ENCODE measurements at regions not wholly inside any gene's neighbourhood (a gene's known extent, or its start where the extent isn't known, plus 50 kb on each side); places are given as distances from the start of the nearest gene placed in this dataset.

GRCh38 chr5:61784341-61784740, 452.3 kb downstream of the ZSWIM6 start:
- no peak for DNase-seq (ENCODE audit: low read depth in 2 of 2)

DNA sequence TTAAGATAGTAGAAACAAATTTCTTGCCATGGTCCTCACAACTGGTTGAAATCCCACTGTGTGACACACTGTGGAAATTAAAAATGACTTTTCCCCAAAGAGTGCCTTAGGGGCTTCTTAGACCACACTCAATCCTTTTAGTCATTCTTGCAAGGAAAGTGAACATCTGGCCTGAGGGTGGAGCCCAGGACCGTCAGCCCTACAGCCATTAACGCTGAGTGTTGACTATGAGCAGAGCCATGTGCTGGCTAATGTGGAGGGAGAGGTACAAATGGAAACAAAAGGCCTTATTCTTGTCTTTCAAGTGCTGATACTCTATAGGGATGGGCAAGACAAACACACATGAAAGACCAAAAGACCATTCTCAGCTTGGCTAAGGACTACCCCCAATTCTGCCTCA, 456.5 kb downstream of the ZSWIM6 start:
- DNase-seq (ENCODE audit: low read depth in 2 of 2): no peak

- no peak for DNase-seq (ENCODE audit: low read depth in 2 of 2)
These were observed 457.9 kb downstream of the ZSWIM6 start for GRCh38 chr5:61790007-61790406.

GRCh38 chr5:61790678-61791077, 458.6 kb downstream of the ZSWIM6 start:
- DNase-seq (ENCODE audit: low read depth in 2 of 2): peak in 1 of 2 donors; percentile 2

DNA sequence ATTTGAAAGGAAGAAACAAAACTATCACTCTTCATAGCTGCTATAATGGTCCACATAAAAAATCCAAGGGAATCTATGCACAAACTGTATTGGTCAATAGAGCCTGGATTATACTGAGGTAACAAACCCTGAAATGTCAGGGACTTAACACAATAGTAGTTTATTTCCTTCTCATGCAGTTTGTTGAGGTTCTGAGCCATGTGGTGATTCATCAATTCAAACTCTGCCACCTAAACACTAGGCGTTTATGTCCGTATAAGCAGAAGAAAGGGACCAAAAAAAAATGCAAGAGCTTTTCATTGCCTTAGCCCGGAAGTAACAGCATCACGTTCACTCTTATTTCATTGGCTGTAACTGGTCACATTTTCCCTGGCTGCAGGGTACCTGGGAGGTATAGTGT, 464.7 kb downstream of the ZSWIM6 start:
- no peak for DNase-seq (ENCODE audit: low read depth in 2 of 2)

DNA sequence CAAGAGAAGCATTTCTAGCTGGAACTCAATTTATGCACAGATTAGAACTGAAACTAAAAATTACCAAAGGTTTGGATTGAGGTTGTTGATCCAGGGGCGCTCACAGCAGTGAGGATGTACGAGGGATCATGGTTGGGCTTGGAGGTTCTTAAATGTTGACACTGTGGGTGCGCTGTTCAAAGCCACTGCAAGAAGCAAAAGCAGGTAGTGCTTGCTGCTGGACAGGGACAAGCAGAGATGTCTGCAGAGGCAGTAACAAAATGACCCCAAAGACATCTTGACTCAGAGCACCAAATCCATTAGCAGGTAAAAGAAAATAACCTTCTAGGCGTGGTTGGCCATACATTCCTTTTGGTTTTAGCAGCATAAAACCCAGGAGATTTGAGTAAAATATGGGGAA, 468.4 kb downstream of the ZSWIM6 start:
- no peak for DNase-seq (ENCODE audit: low read depth in 2 of 2)

GRCh38 chr5:61801174-61801573, 469.1 kb downstream of the ZSWIM6 start:
- no peak for DNase-seq (ENCODE audit: low read depth in 2 of 2)

DNA sequence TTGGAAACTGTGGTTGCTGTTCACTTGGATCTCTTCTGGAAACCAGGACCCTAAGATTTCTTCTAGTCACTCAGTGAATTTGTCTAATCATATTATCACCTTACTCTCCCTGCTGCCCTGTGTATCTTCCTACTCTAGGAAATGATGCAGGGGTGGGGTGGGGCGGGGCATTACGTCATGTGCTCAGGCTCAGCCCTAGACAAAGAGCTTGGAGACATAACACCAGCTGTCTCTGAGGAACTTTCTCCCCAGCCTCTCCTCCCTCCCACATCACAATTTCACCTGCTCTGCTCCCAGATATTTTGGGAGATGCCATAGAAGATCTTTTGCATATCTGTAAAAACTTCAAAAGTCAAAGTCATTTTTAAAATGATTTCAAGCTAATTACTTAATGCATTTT, 470.4 kb downstream of the ZSWIM6 start:
- DNase-seq (ENCODE audit: low read depth in 2 of 2): no peak

GRCh38 chr5:61805101-61805500, 473.0 kb downstream of the ZSWIM6 start:
- no peak for DNase-seq (ENCODE audit: low read depth in 2 of 2)

DNA sequence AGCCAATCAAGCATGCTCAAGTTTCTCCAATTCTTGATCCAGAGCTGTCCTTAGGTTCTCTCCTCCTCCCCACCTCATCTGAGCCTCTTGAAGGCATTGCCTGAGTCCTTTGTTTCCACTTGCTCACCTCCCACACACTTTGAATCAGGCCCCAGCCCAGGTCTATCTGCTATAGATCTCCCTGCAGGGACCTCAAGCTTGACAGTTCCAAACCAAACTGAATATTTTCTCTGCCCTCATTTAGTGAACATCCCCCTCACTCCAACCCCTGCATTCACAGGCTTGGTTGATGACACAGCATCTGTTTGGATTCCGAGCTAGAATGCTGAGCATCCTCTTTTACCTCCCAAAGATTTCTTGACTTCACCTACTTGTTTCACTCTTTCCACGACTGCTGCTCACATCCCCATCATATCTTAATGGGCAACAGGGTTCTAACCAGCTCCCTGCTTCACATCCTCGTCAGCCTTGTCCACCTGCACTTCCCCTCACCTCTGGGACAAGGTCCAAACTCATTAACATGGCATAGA, 474.5 kb downstream of the ZSWIM6 start:
- no peak for DNase-seq (ENCODE audit: low read depth in 2 of 2)

DNA sequence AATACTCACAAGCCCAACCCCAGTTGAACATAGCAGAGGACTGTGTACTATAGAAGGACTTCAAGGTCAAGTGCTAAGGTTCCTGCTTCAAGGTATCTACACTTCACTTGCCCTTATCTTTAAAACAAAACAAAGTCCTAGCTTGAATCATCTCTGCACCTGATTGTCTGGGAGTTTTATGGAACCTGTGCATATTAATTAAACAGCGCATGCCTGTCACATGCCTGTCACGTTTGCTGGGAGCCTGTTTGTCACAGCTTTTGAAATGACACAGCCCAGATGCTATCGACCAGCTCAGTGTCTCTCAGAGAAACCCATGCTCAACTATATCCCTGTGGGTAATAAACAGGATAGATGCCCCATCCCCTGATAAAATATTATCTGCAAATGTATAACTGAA, 476.0 kb downstream of the ZSWIM6 start:
- DNase-seq (ENCODE audit: low read depth in 2 of 2): no peak

DNA sequence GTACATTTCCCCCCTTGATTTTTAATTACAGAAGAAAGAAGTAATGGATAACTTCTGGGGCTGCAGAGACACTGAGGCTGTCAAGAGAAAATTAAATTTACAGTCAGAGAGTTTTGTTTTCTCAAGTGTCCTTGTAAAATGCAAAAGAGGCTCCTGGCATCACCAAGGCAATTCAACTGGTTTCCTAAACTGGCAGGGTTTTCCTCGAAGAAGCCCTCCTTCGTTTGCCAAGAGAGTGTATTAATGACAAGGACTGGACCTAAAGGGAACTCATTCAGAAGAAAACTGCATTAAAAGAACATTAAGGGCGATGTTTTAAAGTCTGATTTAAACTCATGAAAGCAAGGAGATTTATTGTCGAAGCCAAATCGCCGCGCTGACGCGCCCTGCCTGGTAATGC, 476.9 kb downstream of the ZSWIM6 start:
- DNase-seq (ENCODE audit: low read depth in 2 of 2): no peak

DNA sequence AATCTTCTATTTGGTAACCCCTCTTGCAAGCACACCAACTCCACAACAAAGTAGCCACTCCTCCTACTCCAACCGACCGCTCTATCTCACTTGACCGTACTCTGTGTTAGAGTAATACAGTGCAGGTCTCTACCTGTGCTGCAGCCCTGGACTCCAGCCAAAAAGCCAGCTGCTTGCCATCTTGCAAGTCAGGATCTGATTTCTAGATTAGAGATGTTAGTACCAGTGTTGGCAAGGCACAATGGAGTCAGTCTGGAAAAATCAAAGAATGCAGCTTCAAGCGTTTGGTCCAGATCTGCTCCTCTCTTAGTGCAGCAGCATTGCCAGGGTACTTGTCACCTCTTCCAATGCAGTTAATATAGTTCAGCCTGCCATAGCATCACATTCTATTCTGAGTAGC, 477.6 kb downstream of the ZSWIM6 start:
- DNase-seq (ENCODE audit: low read depth in 2 of 2): no peak

- no peak for DNase-seq (ENCODE audit: low read depth in 2 of 2)
These were observed 479.0 kb downstream of the ZSWIM6 start for GRCh38 chr5:61811052-61811451.

GRCh38 chr5:61813361-61813760, 481.3 kb downstream of the ZSWIM6 start:
- no peak for DNase-seq (ENCODE audit: low read depth in 2 of 2)

GRCh38 chr5:61815339-61815738, 483.3 kb downstream of the ZSWIM6 start:
- DNase-seq (ENCODE audit: low read depth in 2 of 2): no peak

DNA sequence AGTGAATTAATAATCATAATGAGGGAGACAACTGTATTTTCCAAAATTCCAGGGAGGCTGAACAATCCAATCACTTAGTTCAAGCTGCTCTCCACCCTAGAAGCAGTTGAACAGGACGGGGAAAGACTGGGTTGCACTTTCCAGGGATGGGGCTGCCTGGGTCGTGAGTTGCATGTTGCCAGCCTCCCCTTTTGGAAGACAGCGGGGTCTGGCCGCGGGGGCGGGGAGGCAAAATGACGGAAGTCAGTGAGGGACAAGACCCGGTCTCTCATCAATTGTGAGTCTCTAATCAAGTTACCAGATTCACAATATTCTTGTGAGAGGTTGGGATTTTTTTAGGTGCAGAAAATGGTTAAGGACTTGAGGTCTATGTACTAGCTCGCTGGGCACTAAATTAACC, 484.1 kb downstream of the ZSWIM6 start:
- no peak for DNase-seq (ENCODE audit: low read depth in 2 of 2)

- no peak for DNase-seq (ENCODE audit: low read depth in 2 of 2)
These were observed 484.8 kb downstream of the ZSWIM6 start for GRCh38 chr5:61816585-61817450.

GRCh38 chr5:61817472-61818326, 485.6 kb downstream of the ZSWIM6 start:
- no peak for DNase-seq (ENCODE audit: low read depth in 2 of 2)

GRCh38 chr5:61820836-61821235, 485.2 kb upstream of the KIF2A start:
- no peak for DNase-seq (ENCODE audit: low read depth in 2 of 2)

DNA sequence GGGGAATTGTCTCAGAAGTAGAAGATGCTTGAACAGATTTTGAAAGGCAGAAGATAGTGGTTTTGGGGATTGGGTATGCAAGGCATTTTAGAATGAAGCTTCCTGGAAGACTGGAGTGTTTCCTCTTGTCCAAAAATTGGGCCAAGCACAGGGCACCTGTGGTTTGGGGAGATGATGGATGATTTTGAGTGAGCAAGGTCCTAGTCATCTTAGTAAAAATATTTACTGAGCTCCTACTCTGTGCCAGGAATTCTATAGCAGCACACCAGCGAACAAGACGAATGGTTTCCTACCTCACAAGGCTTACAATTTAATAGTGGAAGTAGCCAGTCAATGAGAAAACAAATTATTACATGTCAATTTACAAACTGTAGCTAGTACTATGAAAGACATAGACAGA, 484.4 kb upstream of the KIF2A start:
- DNase-seq (ENCODE audit: low read depth in 2 of 2): no peak

DNA sequence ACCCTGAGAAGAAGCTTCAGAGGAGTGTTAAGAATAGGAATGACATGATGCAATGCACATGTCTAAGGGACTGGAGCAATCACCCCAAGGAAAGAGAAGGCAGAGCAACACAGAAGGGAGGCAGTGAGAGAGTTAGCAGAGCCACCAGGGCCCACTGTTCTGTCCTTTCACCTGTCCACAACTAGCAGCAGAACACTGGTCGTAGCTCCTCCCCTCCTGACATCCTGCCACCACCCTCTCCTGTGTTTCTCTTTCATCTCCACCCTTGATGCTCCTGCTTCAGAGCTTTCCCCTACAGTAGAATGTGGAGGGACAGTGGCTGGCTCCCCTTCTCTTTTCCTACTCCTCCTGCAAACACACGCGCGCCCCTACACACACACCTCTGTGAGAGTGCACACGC, 483.4 kb upstream of the KIF2A start:
- no peak for DNase-seq (ENCODE audit: low read depth in 2 of 2)

- DNase-seq (ENCODE audit: low read depth in 2 of 2): no peak
These were observed 482.9 kb upstream of the KIF2A start for GRCh38 chr5:61823065-61823464.

Data from stimulated activated CD8-positive, alpha-beta memory T cell treated with anti-CD3 and anti-CD28 coated beads, Interleukin-15, amount 100 ng/mL, for 48 hours (primary cell).